ENCODE measurements at regions not wholly inside any gene's neighbourhood (a gene's known extent, or its start where the extent isn't known, plus 50 kb on each side); places are given as distances from the start of the nearest gene placed in this dataset.

DNA sequence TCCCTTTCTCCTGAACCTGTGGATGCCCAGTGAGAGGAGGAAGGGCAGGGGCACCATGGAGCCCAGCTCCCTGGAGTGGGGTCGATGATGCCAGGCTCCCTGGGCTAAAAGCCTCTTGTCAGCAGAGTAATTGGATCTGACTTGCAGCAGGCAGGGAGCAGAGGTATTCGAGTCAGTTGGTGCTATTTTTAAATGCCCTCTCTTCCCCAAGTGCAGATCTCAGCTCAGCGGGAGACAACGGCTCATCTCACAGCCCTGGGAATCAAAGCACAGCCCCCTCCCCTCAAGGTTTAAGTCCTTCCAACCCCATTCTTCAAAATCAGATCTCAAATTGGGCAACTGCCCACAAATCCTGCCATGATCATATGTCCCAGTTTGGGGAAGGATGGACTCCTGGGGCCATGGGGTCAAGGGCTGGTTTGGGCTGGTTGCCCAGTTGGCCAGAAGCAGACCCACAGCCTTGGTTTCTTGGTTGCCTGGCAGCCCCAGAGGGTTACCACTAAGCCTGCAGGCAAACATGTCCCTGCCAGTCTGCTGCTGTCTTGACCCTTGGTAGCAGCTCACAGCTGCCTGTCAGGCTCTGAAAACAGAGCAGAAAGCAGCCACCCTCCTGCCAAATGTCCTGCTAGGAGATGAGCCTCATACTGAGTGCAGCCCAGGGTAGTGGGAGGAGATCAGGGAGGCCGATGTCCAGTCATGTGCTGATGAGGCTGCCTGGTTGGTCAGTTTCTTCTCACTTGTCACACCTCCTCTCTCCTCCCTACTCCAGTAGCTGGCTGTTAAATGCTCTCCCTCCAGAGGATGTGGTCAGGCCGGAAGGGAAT is 244.9 kb downstream of the LOXHD1 start:
- ChIA-PET CTCF (no interaction called here), POLR2A (ENCODE audit: unreplicated experiment) (no interaction called here)
- Histone ChIP-seq H3K4me3 (ENCODE audit: low read length) (no peak overlapping the region), H2AFZ (ENCODE audit: low read length) (no peak overlapping the region), H3K36me3 (ENCODE audit: low read depth, low read length) (no peaks in the 10 kb centered on the region), H3K4me2 (ENCODE audit: low read length) (no peak overlapping the region), H3K4me1 (ENCODE audit: insufficient read depth, low read length) (no peaks in the 10 kb centered on the region), H3K9me3 (ENCODE audit: low read length) (no peaks in the 10 kb centered on the region), H3F3A (ENCODE audit: low read length, unreplicated experiment) (no peaks in the 10 kb centered on the region), H3K9me2 (replicated peaks; ENCODE audit: low read length) (no peaks in the 10 kb centered on the region), H3K27me3 (ENCODE audit: low read length) (no peaks in the 10 kb centered on the region), H4K20me1 (ENCODE audit: low read length) (no peaks in the 10 kb centered on the region), H3K27ac (ENCODE audit: low read length) (no peak overlapping the region), H3K9ac (ENCODE audit: low read length) (no peak overlapping the region), H3K79me2 (ENCODE audit: low read length) (no peaks in the 10 kb centered on the region)
- no peak for DNase-seq
- no TSS peak for BruUV-seq (replicated peaks)
- intact Hi-C loops (cut with micrococcal nuclease): no loop called here
- ATAC-seq: no peak
- no peak for TF ChIP-seq EZH2 (IDR thresholded peaks at IDR 0.05; ENCODE audit: low read length, unreplicated experiment)
- TF ChIP-seq, protein P1, sequence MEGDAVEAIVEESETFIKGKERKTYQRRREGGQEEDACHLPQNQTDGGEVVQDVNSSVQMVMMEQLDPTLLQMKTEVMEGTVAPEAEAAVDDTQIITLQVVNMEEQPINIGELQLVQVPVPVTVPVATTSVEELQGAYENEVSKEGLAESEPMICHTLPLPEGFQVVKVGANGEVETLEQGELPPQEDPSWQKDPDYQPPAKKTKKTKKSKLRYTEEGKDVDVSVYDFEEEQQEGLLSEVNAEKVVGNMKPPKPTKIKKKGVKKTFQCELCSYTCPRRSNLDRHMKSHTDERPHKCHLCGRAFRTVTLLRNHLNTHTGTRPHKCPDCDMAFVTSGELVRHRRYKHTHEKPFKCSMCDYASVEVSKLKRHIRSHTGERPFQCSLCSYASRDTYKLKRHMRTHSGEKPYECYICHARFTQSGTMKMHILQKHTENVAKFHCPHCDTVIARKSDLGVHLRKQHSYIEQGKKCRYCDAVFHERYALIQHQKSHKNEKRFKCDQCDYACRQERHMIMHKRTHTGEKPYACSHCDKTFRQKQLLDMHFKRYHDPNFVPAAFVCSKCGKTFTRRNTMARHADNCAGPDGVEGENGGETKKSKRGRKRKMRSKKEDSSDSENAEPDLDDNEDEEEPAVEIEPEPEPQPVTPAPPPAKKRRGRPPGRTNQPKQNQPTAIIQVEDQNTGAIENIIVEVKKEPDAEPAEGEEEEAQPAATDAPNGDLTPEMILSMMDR (conservative IDR thresholded peaks at IDR 0.05; ENCODE audit: low read depth, low read length): no peak
- TF ChIP-seq EZH2phosphoT487 (IDR thresholded peaks at IDR 0.05; ENCODE audit: borderline replicate concordance, low read length): no peak

DNA sequence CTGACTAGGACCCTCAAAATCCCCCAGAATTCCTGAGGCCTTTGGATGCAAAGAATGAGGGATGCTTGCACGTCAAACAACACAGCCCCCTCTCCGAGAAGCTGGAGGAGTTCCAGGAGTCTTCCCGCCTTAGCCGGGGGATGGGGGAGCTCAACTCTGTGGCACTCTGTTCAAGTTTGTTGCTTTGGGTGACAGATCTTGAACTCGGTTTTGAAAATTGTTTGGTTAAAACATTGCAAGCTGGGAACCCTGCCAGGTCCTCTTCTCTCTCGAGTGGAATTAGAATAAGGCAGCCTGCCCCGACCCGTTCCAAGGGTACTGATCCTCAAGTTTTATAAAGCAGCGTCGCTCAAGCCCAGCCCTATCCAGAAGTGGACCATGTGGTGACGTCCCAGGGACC is 244.1 kb downstream of the LOXHD1 start:
- no TSS peak for BruUV-seq (replicated peaks)
- H3K4me1 ChIP-seq (ENCODE audit: insufficient read depth, low read length): no peaks in the 10 kb centered on the region
- no peaks in the 10 kb centered on the region for H3F3A ChIP-seq (ENCODE audit: low read length, unreplicated experiment)
- intact Hi-C loops (cut with micrococcal nuclease): no loop called here
- H4K20me1 ChIP-seq (ENCODE audit: low read length): no peaks in the 10 kb centered on the region
- ATAC-seq (no peak), DNase-seq (no peak)
- no peaks in the 10 kb centered on the region for H3K27me3 ChIP-seq (ENCODE audit: low read length)
- H3K9me2 ChIP-seq (replicated peaks; ENCODE audit: low read length): no peaks in the 10 kb centered on the region
- TF ChIP-seq EZH2phosphoT487 (IDR thresholded peaks at IDR 0.05; ENCODE audit: borderline replicate concordance, low read length) (no peak), EZH2 (IDR thresholded peaks at IDR 0.05; ENCODE audit: low read length, unreplicated experiment) (no peak)
- TF ChIP-seq, protein P1 (conservative IDR thresholded peaks at IDR 0.05; ENCODE audit: low read depth, low read length): no peak
- no peak overlapping the region for H3K9ac ChIP-seq (ENCODE audit: low read length)
- no peak overlapping the region for H2AFZ ChIP-seq (ENCODE audit: low read length)
- no peak overlapping the region for H3K27ac ChIP-seq (ENCODE audit: low read length)
- CTCF ChIA-PET: no interaction called here
- no peaks in the 10 kb centered on the region for H3K36me3 ChIP-seq (ENCODE audit: low read depth, low read length)
- no peak overlapping the region for H3K4me2 ChIP-seq (ENCODE audit: low read length)
- POLR2A ChIA-PET (ENCODE audit: unreplicated experiment): no interaction called here
- H3K9me3 ChIP-seq (ENCODE audit: low read length): no peaks in the 10 kb centered on the region
- no peak overlapping the region for H3K4me3 ChIP-seq (ENCODE audit: low read length)
- no peaks in the 10 kb centered on the region for H3K79me2 ChIP-seq (ENCODE audit: low read length)

DNA sequence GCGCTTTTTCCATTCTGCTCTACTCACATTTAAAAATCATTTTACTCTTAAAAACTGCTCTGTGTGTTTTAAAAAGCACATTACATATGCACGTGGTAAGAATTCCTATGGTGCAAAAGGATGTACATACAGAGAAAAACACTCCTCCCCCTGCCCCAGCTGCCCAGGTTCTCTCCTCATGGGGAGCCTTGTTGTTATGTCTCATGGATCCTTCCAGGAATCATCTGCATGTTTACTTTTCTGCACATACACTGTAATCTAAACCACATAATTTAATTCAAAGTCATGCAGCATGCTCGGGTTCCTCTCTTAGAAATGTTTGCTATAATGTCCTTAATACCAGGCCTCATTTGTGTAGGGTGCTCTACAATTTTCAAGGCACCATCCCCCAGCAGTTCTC is 243.3 kb downstream of the LOXHD1 start:
- no peaks in the 10 kb centered on the region for H3K9me3 ChIP-seq (ENCODE audit: low read length)
- CTCF ChIA-PET: no interaction called here
- H3K79me2 ChIP-seq (ENCODE audit: low read length): no peaks in the 10 kb centered on the region
- BruUV-seq (replicated peaks): no TSS peak
- no peaks in the 10 kb centered on the region for H3K27me3 ChIP-seq (ENCODE audit: low read length)
- POLR2A ChIA-PET (ENCODE audit: unreplicated experiment): no interaction called here
- no peak overlapping the region for H3K9ac ChIP-seq (ENCODE audit: low read length)
- ATAC-seq (no peak), DNase-seq (no peak)
- H3K27ac ChIP-seq (ENCODE audit: low read length): no peak overlapping the region
- no peaks in the 10 kb centered on the region for H3F3A ChIP-seq (ENCODE audit: low read length, unreplicated experiment)
- TF ChIP-seq EZH2 (IDR thresholded peaks at IDR 0.05; ENCODE audit: low read length, unreplicated experiment) (no peak), EZH2phosphoT487 (IDR thresholded peaks at IDR 0.05; ENCODE audit: borderline replicate concordance, low read length) (no peak)
- TF ChIP-seq, protein P1 (conservative IDR thresholded peaks at IDR 0.05; ENCODE audit: low read depth, low read length): no peak
- H3K4me1 ChIP-seq (ENCODE audit: insufficient read depth, low read length): no peaks in the 10 kb centered on the region
- H3K4me3 ChIP-seq (ENCODE audit: low read length): no peak overlapping the region
- H2AFZ ChIP-seq (ENCODE audit: low read length): no peak overlapping the region
- H3K36me3 ChIP-seq (ENCODE audit: low read depth, low read length): no peaks in the 10 kb centered on the region
- intact Hi-C loops (cut with micrococcal nuclease): no loop called here
- no peak overlapping the region for H3K4me2 ChIP-seq (ENCODE audit: low read length)
- no peaks in the 10 kb centered on the region for H3K9me2 ChIP-seq (replicated peaks; ENCODE audit: low read length)
- H4K20me1 ChIP-seq (ENCODE audit: low read length): no peaks in the 10 kb centered on the region
